ENCODE measurements at regions not wholly inside any gene's neighbourhood (a gene's known extent, or its start where the extent isn't known, plus 50 kb on each side); places are given as distances from the start of the nearest gene placed in this dataset.

GRCh38 chr18:2310886-2311285 is 260.4 kb downstream of the METTL4 start:
- no peaks in the 10 kb centered on the region for H3K27me3 ChIP-seq (ENCODE audit: insufficient read depth, poor library complexity, severe bottlenecking)
- no peak overlapping the region for H3K4me3 ChIP-seq (replicated peaks; ENCODE audit: insufficient read depth, low read length)
- TF ChIP-seq GABPA (IDR thresholded peaks at IDR 0.05; ENCODE audit: low read depth) (no peak), REST (IDR thresholded peaks at IDR 0.05; ENCODE audit: insufficient replicate concordance, low read depth) (no peak), SPI1 (IDR thresholded peaks at IDR 0.05; ENCODE audit: borderline replicate concordance, low read depth) (no peak), POLR2AphosphoS5 (IDR thresholded peaks at IDR 0.05; ENCODE audit: low read depth) (no peak), CTCF (IDR thresholded peaks at IDR 0.05; ENCODE audit: insufficient read depth, low read length) (no peak)
- no peak for DNase-seq (ENCODE audit: low read depth in 1 of 2, low spot score in 1 of 2)
- no peak overlapping the region for H3K27ac ChIP-seq (replicated peaks)

GRCh38 chr18:2312440-2312839 is 258.9 kb downstream of the METTL4 start:
- no peak overlapping the region for H3K4me3 ChIP-seq (replicated peaks; ENCODE audit: insufficient read depth, low read length)
- no peaks in the 10 kb centered on the region for H3K27me3 ChIP-seq (ENCODE audit: insufficient read depth, poor library complexity, severe bottlenecking)
- peak in 1 of 2 experiments; percentile 30 for DNase-seq (ENCODE audit: low read depth in 1 of 2, low spot score in 1 of 2)
- TF ChIP-seq SPI1 (IDR thresholded peaks at IDR 0.05; ENCODE audit: borderline replicate concordance, low read depth) (peak; percentile 57; the same call in 1 of the 2 replicates), GABPA (IDR thresholded peaks at IDR 0.05; ENCODE audit: low read depth) (no peak)
- H3K27ac ChIP-seq (replicated peaks), result no peak overlapping the region

- no peak overlapping the region for H3K4me3 ChIP-seq (replicated peaks; ENCODE audit: insufficient read depth, low read length)
- DNase-seq (ENCODE audit: low read depth in 1 of 2, low spot score in 1 of 2), result no peak
- no peak overlapping the region for H3K27ac ChIP-seq (replicated peaks)
- H3K27me3 ChIP-seq (ENCODE audit: insufficient read depth, poor library complexity, severe bottlenecking), result no peaks in the 10 kb centered on the region
- TF ChIP-seq GABPA (IDR thresholded peaks at IDR 0.05; ENCODE audit: low read depth) (no peak), REST (IDR thresholded peaks at IDR 0.05; ENCODE audit: insufficient replicate concordance, low read depth) (no peak), SPI1 (IDR thresholded peaks at IDR 0.05; ENCODE audit: borderline replicate concordance, low read depth) (no peak), CTCF (IDR thresholded peaks at IDR 0.05; ENCODE audit: insufficient read depth, low read length) (no peak), POLR2AphosphoS5 (IDR thresholded peaks at IDR 0.05; ENCODE audit: low read depth) (no peak)
Measured at GRCh38 chr18:2313332-2313731, 258.0 kb downstream of the METTL4 start.

- Histone ChIP-seq H3K27me3 (ENCODE audit: insufficient read depth, poor library complexity, severe bottlenecking) (no peaks in the 10 kb centered on the region), H3K27ac (replicated peaks) (no peak overlapping the region), H3K4me3 (replicated peaks; ENCODE audit: insufficient read depth, low read length) (no peak overlapping the region)
- no peak for TF ChIP-seq CTCF (IDR thresholded peaks at IDR 0.05; ENCODE audit: insufficient read depth, low read length)
- no peak for TF ChIP-seq POLR2AphosphoS5 (IDR thresholded peaks at IDR 0.05; ENCODE audit: low read depth)
- TF ChIP-seq GABPA (IDR thresholded peaks at IDR 0.05; ENCODE audit: low read depth), result no peak
- TF ChIP-seq SPI1 (IDR thresholded peaks at IDR 0.05; ENCODE audit: borderline replicate concordance, low read depth), result no peak
- no peak for TF ChIP-seq REST (IDR thresholded peaks at IDR 0.05; ENCODE audit: insufficient replicate concordance, low read depth)
- DNase-seq (ENCODE audit: low read depth in 1 of 2, low spot score in 1 of 2), result no peak
Measured at GRCh38 chr18:2316082-2316750, 255.1 kb downstream of the METTL4 start.

Data from HL-60 (cell line).